Ascending aorta (tissue), 2 donors: ENCODE measurements at regions not wholly inside any gene's neighbourhood (a gene's known extent, or its start where the extent isn't known, plus 50 kb on each side); places are given as distances from the start of the nearest gene placed in this dataset.
"Not testable (repeated sequence)": the region's sequence is repeated elsewhere in the genome, so short reads cannot be mapped to it uniquely, and the experiment has no call there.

Experiments
- DNase-seq, 2 donors: peaks; one replicate each; pipeline ENCODE4 v3.0.0-alpha.2; 2019; ENCODE audit warnings: low spot score in 2 of 2
- H3K27ac ChIP-seq, 2 donors: fragments of 200-600 bp; sonication (generic); one replicate each; pipeline ENCODE4 v1.5.1; 2016 to 2017; ENCODE audit warnings: mild to moderate bottlenecking in 1 of 2
- H3K27me3 ChIP-seq: fragments of 200-600 bp; sonication (generic); one replicate; pipeline ENCODE4 v1.5.1; 2017
- H3K36me3 ChIP-seq, 2 donors: fragments of 200-600 bp; sonication (generic); one replicate each; pipeline ENCODE4 v1.5.1; 2016
- H3K4me1 ChIP-seq, 2 donors: fragments of 200-600 bp; sonication (generic); one replicate each; pipeline ENCODE4 v1.5.1; 2016 to 2017; ENCODE audit warnings: mild to moderate bottlenecking in 1 of 2
- H3K4me3 ChIP-seq, 2 donors: fragments of 200-600 bp; sonication (generic); one replicate each; pipeline ENCODE4 v1.5.1; 2016 to 2017; ENCODE audit warnings: mild to moderate bottlenecking in 1 of 2
- H3K9me3 ChIP-seq, 2 donors: fragments of 200-600 bp; sonication (generic); one replicate each; pipeline ENCODE4 v1.5.1; 2016
- CTCF ChIP-seq, 3 experiments: fragments of 200-600 bp in 2 of 3; fragments of 450-650 bp in 1 of 3; sonication (generic) in 2 of 3; IDR thresholded peaks; one replicate each; pipeline ENCODE4 v1.5.1; 2016 to 2019; ENCODE audit warnings: antibody characterized with exemption in 3 of 3, mild to moderate bottlenecking in 1 of 3, moderate library complexity in 1 of 3
- intact Hi-C: fragments of 100-400 bp; cut with DNase I; formaldehyde crosslinking; loops from one replicate; pipeline ENCODE4 v1.15.1; 2023

DNA sequence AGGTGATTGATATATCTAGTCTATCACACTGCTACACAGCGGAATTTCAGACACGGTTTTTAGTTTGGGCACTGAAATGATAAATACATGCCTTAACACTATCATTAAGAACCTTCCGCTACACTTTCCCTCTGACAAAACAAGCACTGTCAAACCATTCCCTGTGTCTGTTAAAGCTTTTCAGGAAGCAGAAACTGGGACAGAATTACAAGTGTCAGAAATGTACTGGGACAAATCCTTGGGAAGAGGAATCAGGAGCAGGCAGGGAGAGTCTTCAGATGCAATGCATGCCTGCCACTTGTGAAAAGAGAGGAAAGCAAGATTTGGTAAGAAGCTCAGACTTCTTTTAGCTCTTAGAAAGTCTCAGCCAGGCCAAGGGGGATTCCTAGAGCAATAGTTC, 196.8 kb upstream of the PTPRZ1 start:
- TF ChIP-seq CTCF (IDR thresholded peaks at IDR 0.05), result no peak
- DNase-seq, result no peak
- intact Hi-C loops, result no loop called here
- Histone ChIP-seq H3K27me3 (no peaks in the 10 kb centered on the region), H3K4me3 (no peak overlapping the region), H3K36me3 (no peaks in the 10 kb centered on the region), H3K9me3 (no peaks in the 10 kb centered on the region), H3K27ac (no peak overlapping the region), H3K4me1 (no peaks in the 10 kb centered on the region)

DNA sequence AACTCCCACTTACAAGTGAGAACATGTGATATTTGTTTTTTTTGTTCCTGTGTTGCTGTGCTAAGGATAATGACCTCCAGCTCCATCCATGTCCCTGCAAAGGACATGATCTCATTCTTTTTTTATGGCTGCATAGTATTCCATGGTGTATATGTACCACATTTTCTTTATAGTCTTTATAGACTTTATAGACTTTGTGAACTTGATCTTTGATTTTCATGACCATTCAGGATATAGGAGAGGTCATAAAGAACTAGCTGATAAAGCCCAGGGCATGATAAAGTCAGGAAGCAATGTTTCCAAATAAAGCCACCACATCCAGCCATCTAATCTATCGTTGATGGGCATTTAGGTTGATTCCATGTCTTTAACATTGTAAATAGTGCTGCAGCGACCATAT, 198.5 kb upstream of the PTPRZ1 start:
- intact Hi-C loops, H3K27me3 ChIP-seq, H3K9me3 ChIP-seq, H3K27ac ChIP-seq, H3K4me1 ChIP-seq, H3K36me3 ChIP-seq, H3K4me3 ChIP-seq, DNase-seq: not testable (repeated sequence)

GRCh38 chr7:121669144-121669543, 203.8 kb upstream of the PTPRZ1 start:
- Histone ChIP-seq H3K9me3 (peaks cover 0 to 7% of the 10 kb centered on the region in 2 donors), H3K4me1 (no peaks in the 10 kb centered on the region), H3K27me3 (no peaks in the 10 kb centered on the region), H3K27ac (no peak overlapping the region), H3K4me3 (no peak overlapping the region), H3K36me3 (no peaks in the 10 kb centered on the region)
- no peak for DNase-seq
- TF ChIP-seq CTCF (IDR thresholded peaks at IDR 0.05), result no peak
- intact Hi-C loops, result no loop called here

DNA sequence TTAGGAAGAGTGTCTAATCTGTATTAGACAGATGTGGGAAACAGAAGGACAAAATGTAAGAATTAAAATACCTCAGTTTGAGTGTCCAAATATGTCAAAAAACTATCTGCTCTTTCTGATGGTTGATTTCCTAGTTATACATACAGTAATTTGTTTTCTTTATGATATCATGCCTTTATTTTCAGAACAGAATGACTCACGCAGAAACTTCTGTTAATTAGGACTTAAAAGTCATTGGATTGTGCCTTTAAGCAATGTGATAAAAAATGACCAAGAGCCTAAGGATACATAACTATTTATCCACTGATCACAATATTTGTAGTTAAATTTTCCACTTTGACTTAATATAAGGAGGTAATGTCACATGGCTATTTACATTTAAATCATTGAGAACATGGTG, 206.7 kb upstream of the PTPRZ1 start:
- Histone ChIP-seq H3K27ac (no peak overlapping the region), H3K27me3 (no peaks in the 10 kb centered on the region), H3K36me3 (no peaks in the 10 kb centered on the region), H3K4me1 (no peaks in the 10 kb centered on the region), H3K9me3 (peaks cover 0 to 7% of the 10 kb centered on the region in 2 donors), H3K4me3 (no peak overlapping the region)
- TF ChIP-seq CTCF (IDR thresholded peaks at IDR 0.05), result no peak
- intact Hi-C loops, result no loop called here
- no peak for DNase-seq

DNA sequence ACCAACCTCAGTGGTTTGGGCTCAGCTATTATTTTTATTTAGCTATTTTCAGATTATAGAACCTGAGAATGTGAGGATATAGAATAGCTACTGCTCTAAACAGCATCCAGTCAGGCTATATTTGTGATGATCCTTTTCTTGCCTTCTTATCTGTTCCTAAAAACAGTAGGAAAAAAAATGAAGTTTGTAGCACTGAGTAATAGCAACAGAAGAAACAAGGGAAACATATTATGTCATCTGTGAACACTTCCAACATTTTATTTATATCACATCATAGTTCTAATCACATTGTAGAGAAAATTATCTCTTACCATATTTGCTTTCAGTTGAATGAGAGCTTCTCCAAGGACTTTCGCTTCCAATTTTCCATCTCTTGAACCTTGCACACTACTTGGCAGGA, 229.6 kb upstream of the PTPRZ1 start:
- no peak for DNase-seq
- no peaks in the 10 kb centered on the region for H3K36me3 ChIP-seq
- no peak overlapping the region for H3K4me3 ChIP-seq
- H3K27ac ChIP-seq, result no peak overlapping the region
- no peaks in the 10 kb centered on the region for H3K9me3 ChIP-seq
- H3K4me1 ChIP-seq, result no peaks in the 10 kb centered on the region
- no peaks in the 10 kb centered on the region for H3K27me3 ChIP-seq
- intact Hi-C loops, result no loop called here
- TF ChIP-seq CTCF (IDR thresholded peaks at IDR 0.05), result no peak

DNA sequence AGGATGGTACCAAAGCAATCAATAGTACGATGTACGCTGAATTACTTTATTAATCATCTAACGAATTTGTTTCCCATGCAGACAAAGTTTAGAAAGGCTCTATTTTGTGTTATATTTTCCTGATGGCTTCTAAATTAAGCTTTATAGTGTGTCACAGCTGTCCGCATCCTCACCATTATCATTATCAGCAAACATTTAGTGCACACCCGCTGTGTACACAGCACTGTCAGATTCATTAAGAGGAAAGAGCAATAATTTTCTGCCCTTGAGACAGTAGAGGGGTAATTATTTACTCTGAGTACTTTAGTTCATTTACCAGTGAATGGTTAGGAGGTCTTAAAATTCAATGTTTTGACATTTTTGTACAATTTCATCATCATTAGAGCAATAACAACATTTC, 233.3 kb upstream of the PTPRZ1 start:
- intact Hi-C loops, result no loop called here
- Histone ChIP-seq H3K27me3 (no peaks in the 10 kb centered on the region), H3K9me3 (no peaks in the 10 kb centered on the region), H3K36me3 (no peaks in the 10 kb centered on the region), H3K4me3 (no peak overlapping the region), H3K27ac (no peak overlapping the region), H3K4me1 (no peaks in the 10 kb centered on the region)
- no peak for TF ChIP-seq CTCF (IDR thresholded peaks at IDR 0.05)
- no peak for DNase-seq
